ENCODE measurements at regions not wholly inside any gene's neighbourhood (a gene's known extent, or its start where the extent isn't known, plus 50 kb on each side); places are given as distances from the start of the nearest gene placed in this dataset.

DNA sequence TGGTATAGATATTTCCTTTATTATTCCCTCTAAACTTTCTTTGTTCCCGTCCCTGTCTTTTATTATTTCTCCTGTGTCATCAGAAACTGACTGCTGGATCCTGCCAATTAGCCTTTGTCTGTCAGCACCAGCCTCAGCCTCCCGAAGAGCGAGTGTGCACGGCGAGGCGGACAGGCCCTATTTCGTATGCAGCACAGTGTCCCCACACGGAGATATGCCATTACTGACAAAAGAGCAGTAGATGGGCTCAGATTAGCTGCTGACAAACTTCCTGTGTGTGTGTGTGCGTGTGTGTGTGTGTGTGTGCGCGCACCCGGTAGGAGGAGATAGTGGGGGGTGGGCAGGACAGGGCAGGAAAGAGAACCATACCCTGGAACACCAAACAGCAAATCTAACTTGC, 99.5 kb upstream of the ZFP64 start:
- DNase-seq: no peak

DNA sequence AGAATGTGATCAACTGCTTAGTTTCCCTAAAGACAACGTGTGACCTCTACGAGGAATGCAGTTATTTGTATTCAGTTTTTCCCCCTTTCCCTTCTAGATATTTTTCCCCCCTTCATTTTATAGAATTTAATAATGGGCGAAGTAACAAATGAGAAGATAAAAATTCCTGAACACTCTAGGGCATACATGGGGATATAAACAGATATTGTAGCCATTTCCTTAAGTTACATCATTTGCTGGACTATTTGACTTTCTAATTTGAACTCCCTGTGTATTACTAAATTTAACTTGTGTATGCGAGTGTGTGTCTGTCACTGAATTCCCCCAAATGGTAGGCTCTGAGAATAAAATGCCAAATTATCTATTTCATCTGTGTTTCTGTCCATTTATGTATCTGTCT, 99.0 kb upstream of the ZFP64 start:
- DNase-seq: no peak

DNA sequence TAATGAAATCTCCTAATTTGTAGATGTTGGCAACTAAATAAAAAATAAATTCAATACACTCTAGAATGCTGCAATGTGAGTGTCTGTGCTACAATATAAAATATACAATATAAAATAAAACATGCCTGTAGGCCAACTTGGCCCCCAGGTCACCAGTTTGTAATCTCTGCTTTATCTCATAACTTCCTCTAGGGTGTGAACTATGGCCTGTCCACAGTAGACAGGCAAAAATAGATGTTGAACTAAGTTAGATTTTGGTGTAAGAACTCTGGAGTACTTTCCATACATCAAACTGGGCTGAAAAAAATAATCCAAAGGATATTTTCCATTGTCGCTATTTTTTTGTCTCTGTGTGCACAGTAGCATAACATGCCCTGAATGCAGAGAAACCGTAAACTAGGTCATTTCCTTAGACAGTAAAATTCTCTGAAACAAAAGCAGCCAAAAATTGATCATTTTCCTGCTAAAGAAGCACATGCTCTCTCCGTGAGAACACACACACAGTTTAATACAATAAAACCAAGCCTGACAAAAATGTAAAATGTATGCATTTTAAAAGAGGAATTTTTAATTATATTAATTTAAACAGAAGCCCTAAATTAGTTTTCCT, 98.5 kb upstream of the ZFP64 start:
- no peak for DNase-seq

DNA sequence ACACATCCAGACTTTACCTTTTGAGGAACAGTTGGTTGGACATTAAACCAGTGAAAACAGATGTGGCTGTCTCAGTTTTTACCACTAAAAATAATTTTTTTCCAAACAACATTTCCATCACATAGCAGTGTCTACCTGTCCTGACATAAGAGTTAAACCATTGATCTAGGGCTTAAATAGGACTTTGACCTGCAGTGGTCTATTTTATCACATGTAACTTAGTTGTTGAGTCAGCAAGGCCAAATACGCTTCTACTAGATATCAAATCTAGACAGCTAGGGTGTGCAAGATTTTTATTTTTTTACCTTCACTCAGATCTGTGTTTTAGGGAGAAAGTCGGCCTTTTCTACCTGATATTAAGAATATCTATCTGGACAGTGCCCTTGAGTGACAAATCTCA, 88.8 kb upstream of the ZFP64 start:
- DNase-seq: no peak

DNA sequence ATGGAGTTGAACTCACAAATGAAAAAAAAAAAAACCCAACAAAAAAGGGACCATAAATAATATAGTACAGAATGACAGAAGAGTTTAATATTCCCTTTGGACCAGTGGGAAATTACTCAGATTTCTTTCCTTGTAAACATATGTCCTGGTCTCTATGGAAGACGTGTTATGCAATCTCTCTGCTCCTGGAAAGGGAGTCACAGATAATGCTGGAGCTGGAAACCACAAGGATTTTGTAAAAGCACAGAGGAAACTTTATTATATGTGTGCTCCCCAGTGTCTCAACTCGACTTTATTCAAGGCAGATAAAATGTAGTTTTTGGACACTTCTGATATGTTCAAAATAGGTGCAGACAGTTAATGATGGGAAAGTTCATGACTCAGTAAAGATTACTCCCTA, 88.1 kb upstream of the ZFP64 start:
- no peak for DNase-seq

DNA sequence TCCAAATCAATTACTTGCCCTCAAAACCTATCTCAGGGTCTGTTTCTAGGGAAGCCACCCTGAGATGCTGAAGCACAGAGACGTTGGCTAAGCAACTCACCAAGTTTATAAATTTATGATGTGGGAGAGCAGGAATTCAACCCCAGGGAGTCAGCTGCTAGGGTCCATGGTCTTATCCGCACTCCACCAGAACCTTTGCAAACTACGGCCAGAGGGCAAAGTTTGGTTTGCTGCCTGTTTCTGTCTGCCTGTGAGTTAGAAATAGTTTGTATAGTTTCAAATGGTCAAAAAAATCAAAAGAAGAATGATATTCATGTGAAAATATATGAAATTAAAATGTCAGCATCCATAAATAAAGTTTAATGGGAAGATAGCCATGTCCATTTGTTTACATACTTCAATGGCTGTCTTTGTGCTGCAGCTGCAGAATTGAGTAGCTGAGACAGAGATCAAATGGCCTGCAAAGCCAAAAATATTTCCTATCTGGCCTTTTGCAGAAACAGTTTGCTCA, 83.7 kb upstream of the ZFP64 start:
- DNase-seq: no peak

DNA sequence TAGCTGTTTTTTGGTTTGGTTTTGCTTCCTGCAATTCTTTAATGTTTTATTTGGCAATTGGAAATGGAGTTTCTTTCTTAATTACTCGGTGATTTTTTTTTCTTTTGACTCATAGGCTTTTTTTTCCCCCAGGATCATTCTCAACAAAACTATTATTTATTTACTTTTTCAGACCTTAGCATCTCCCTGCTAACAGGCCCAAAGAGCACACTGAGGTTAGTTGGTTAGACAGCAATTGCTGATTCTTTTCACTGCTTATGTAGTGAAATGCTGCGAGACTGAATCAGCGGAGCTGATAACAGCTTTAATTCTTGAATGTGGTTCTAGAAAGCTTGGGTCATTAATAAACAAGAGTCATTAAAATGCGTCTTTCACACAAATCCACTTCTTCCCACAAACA, 79.1 kb upstream of the ZFP64 start:
- DNase-seq: no peak

DNA sequence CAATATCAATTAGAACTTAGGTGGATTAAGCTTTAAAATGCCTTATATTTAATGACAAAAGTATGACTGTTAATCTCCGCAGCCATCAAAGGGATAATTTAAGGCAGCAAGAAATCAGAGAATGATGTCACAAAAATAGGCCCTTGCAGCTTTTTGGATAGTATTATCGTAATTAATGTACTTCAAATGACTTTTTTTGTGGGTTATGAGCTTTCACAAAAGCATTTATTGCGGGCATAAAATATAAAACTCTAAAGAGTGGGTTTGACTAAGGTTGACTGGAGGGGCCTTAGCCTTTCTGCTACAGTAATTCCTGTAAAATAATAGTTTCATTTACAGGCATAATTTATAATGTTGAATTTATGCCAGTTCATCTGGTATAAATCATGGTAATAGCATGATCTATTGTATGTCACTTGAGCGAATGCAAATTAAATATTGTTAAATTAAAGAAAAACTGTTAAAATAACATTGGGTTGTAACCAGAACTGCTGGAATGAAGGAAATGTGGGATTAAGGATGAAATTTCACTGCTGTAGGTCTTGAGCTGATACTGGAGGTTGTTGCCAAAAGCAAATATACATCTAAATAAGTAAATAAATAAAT, 78.5 kb upstream of the ZFP64 start:
- DNase-seq: no peak

- no peak for DNase-seq
These were observed 77.7 kb upstream of the ZFP64 start for GRCh38 chr20:52269321-52269720.

DNA sequence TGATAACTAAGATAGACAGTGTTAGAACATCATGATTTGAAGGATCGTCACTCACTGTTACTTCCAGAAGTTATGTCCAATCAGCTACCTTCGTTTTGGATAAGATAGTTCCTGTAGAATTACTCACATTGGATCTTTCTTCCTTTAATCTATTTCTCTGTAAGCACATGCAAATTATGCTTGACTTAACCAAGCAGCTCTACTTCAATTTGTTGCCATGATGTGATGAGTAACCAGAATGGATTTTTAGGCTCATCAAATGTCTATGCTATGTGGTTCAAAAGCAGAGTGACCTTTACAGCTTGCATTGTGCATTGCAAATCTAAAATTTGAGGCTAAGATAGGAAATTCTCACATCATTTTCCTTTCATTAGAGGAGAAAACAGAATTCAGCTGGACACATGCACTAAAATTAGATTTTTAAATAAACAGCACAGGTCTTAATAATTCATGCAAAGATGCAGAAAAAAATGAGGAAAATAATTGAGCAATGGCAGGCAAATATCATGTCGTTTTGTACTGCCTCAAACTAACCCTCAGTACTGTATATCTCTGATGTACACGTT, 76.7 kb upstream of the ZFP64 start:
- no peak for DNase-seq

- DNase-seq: no peak
These were observed 75.8 kb upstream of the ZFP64 start for GRCh38 chr20:52267418-52267817.

DNA sequence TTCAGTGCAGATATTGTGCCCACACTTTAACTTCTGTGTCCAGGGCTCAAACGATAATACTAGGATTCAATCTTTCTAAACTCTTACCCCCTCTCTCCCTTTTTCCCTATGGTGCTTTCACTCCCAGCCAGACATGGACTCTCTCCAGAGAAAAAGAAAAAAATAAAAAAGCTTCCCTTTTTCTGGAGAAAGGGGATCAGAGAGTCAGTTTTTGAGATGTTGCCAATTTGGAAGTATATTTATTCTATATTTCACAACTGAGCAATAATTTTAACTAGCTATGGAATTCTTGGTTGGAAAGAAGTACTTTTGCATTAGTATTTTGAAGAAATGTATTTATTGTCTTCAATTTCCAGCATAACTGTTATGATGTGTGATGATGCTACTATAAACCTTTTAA, 72.2 kb upstream of the ZFP64 start:
- no peak for DNase-seq

GRCh38 chr20:52261792-52262191, 70.2 kb upstream of the ZFP64 start:
- DNase-seq: no peak

DNA sequence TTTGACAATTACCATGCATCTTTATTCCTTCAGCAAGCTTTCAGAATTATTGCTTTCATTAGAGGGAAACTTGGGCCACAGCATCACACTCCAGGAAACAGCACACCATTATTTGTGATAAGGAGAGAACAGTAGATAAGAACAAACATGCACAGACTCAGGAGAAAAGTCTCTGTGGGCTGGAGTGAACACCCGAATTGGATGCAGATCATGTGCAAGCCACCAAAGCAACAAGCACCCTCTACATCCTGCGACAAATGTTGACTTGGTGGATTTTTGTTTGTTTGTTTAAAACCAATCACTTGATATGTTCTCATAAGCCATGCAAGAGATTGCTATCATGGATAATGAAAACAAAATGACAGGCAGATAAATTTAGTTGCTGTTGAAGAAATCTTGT, 67.7 kb upstream of the ZFP64 start:
- no peak for DNase-seq

GRCh38 chr20:52256454-52256853, 64.9 kb upstream of the ZFP64 start:
- DNase-seq: no peak

- no peak for DNase-seq
These were observed 61.1 kb upstream of the ZFP64 start for GRCh38 chr20:52252664-52253063.

GRCh38 chr20:52251827-52252226, 60.2 kb upstream of the ZFP64 start:
- no peak for DNase-seq

DNA sequence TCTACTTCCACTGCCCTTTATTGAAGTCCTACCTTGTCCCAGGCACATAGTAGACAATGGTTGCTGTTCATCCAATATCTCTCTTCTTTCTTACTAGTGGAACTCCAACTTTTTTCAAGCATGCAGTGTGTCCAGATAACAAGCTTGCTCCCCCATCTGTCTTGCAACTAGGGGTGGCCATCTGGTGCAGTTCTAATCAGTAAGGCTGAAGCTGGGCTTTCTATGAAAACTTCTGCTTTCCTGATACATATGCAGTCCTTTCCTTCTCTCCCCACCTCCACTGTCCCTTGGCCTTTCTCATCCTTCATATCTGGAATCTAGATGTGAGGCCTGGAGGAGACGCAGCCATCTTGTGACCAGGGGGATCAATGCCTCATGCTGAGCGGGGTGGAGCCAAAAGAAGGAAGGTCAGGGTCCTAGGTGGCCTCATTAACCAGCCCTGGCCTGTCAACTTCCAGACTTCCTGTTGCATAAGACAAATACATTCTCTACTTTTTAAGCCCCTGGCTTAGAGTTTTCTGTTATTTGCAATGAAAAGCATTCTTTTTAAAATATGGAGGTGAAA, 59.6 kb upstream of the ZFP64 start:
- DNase-seq: no peak

- DNase-seq: no peak
These were observed 56.0 kb upstream of the ZFP64 start for GRCh38 chr20:52247548-52247947.

GRCh38 chr20:52246366-52246765, 54.8 kb upstream of the ZFP64 start:
- DNase-seq: no peak

DNA sequence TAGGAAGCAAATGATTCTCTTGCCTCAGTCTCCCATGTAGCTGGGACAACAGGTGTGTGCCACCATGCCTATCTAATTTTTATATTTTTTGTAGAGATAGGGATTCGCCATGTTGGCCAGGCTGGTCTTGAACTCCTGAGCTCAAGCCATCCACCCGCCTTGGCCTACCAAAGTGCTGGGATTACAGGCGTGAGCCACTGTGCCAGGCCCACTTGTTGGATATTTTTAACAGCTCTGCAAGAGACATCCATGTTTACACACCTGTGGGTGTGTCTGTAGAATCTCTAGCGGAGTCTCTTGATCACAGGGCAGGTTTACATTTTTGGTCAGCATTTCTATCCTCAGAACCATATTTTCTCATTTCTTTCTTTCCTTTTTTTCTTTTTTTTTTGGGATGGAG, 53.1 kb upstream of the ZFP64 start:
- no peak for DNase-seq

DNA sequence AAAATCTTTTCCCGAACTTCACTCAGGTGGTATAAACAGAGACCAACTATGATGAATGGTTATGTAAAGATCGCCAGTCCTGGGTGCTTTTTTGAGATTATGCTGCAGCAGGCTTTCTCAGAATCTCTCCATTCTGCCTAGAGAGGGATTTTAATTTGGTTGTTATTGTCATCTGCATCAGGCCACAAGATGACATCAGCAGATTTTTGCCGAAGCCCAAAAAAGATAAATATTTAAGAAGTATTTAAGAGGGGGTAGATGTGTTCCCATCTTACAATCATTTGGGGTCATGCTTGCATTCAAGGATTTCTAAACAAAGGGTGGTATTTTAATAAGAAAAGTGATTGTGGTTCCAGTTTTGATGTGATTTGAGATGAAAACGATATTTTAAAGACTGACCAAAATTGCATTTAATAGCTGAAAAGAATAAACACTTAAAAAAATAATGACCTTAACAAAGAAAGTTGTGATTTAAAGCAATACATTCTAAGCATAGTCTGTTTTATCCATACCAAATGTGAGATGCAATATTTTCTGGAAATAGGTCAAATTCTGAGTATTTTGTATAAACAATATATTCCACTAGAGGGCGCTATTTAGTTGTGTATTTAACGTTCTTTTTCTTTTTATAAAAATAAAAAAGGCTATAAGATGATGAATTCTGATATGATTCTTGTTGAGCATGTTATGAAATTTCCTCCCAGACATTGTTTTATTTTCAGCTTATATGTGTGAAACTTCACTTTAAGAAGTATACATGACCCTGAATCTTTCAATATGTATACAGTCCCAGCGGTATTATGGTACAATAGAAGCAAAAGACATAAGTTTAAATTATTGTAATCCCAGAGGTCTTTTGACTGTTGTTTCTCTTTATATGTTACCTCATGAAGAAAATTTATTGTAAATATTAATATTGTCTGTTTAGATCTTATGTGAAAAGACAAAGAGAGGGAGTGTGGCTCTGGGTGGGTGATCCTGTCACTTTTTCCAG, 51.0 kb upstream of the ZFP64 start:
- DNase-seq: peak; percentile 17
